ENCODE measurements at regions not wholly inside any gene's neighbourhood (a gene's known extent, or its start where the extent isn't known, plus 50 kb on each side); places are given as distances from the start of the nearest gene placed in this dataset.
A peak's percentile ranks its signal among the peaks of the same experiment; 100 is the strongest.

DNA sequence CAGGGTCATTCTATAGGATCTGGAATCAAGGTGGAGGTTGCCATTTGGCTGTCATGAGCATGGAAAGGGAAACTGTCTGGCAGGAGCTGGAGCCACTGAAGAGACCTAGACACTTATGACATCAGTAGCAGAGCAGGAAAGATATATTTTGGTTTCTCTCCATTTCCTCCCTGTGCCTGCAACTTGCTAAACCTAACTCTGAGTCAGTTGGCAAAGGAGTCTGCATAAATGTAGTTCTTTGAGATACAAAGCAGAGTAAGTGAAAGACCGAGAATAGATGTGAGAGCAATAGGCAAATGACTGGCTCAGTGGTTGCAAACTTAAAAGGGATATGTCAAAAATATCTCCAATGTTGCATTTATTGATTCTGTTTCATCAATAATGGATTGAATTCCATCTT lies 757.7 kb downstream of the KCNJ3 start:
- no peak overlapping the region for H3K4me3 ChIP-seq (replicated peaks in 1 of 2; ENCODE audit: low read depth in 2 of 2, low read length in 2 of 2)
- no peak for DNase-seq (ENCODE audit: low read depth in 2 of 2)
- TF ChIP-seq CTCF (IDR thresholded peaks at IDR 0.05; ENCODE audit: low read depth, low read length) = no peak

- TF ChIP-seq CTCF (IDR thresholded peaks at IDR 0.05; ENCODE audit: low read depth, low read length) = no peak
- peak in 1 of 2 donors; percentile 0 for DNase-seq (ENCODE audit: low read depth in 2 of 2)
- no peak overlapping the region for H3K4me3 ChIP-seq (replicated peaks in 1 of 2; ENCODE audit: low read depth in 2 of 2, low read length in 2 of 2)
These were observed 744.4 kb downstream of the KCNJ3 start for GRCh38 chr2:155442755-155443372.

DNA sequence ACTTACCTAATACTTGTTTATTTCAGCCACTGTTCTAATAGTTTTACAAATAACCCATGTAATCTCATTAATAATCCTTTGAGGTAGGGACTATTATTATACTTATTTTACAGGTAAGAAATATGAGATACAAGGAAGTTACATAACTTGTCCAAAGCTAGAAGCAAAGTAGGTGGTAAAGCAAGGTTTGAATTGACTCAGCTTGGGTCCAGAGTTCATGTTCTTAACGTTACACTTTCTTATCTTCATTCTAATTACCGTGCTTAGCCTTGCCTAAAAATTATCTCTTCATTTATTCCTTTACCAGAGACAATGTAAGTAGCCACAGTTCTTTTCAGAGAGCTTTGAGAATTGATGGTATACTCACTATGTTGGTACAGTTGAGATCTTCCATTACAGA lies 743.6 kb downstream of the KCNJ3 start:
- TF ChIP-seq CTCF (IDR thresholded peaks at IDR 0.05; ENCODE audit: low read depth, low read length) = no peak
- no peak overlapping the region for H3K4me3 ChIP-seq (replicated peaks in 1 of 2; ENCODE audit: low read depth in 2 of 2, low read length in 2 of 2)
- no peak for DNase-seq (ENCODE audit: low read depth in 2 of 2)

DNA sequence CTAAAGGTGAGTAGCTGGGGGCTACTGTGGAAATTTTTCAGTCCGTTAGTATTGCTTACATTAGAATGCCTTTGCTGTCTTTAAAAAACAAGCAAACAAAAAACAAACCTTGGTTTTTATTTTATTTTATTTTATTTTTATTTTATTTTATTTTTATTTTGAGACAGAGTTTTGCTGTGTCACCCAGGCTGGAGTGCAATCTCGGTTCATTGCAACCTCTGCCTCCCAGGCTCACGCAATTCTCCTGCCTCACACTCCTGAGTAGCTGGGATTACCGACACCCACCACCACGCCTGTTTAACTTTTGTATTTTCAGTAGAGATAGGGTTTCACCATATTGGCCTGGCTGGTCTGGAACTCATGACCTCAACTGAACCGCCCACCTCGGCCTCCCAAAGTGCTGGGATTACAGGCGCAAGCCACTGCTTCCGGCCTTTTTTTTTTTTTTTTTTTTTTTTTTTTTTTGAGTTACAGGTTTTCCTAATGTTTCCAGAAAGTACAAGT lies 732.6 kb downstream of the KCNJ3 start:
- no peak for TF ChIP-seq CTCF (IDR thresholded peaks at IDR 0.05; ENCODE audit: low read depth, low read length)
- no peak for DNase-seq (ENCODE audit: low read depth in 2 of 2)
- no peak overlapping the region for H3K4me3 ChIP-seq (replicated peaks in 1 of 2; ENCODE audit: low read depth in 2 of 2, low read length in 2 of 2)

- no peak for DNase-seq (ENCODE audit: low read depth in 2 of 2)
- H3K4me3 ChIP-seq (replicated peaks in 1 of 2; ENCODE audit: low read depth in 2 of 2, low read length in 2 of 2) = no peak overlapping the region
- TF ChIP-seq CTCF (IDR thresholded peaks at IDR 0.05; ENCODE audit: low read depth, low read length) = no peak
These were observed 729.0 kb downstream of the KCNJ3 start for GRCh38 chr2:155427470-155427869.

- H3K4me3 ChIP-seq (replicated peaks in 1 of 2; ENCODE audit: low read depth in 2 of 2, low read length in 2 of 2) = no peak overlapping the region
- no peak for DNase-seq (ENCODE audit: low read depth in 2 of 2)
- no peak for TF ChIP-seq CTCF (IDR thresholded peaks at IDR 0.05; ENCODE audit: low read depth, low read length)
These were observed 726.0 kb downstream of the KCNJ3 start for GRCh38 chr2:155424518-155424917.

DNA sequence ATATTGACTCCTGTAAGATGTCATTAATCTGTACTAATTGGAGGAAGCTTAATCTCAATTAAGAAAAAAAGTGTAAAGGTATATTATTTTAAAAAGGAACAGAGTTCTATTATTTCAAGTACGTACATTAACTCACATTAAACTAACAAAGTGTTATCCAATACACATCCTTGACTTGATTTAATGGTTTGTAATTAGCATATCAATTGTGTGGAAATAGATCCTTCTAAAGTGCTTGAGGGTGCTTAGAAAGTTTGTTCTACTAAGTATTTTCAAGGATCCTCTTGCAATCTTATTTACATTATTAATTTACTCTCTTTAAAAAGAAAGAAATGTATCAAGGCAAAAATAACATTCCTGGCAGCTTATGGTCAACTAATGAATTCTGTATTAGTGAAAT lies 720.3 kb downstream of the KCNJ3 start:
- no peak for TF ChIP-seq CTCF (IDR thresholded peaks at IDR 0.05; ENCODE audit: low read depth, low read length)
- DNase-seq (ENCODE audit: low read depth in 2 of 2) = no peak
- no peak overlapping the region for H3K4me3 ChIP-seq (replicated peaks in 1 of 2; ENCODE audit: low read depth in 2 of 2, low read length in 2 of 2)
